ENCODE measurements at regions not wholly inside any gene's neighbourhood (a gene's known extent, or its start where the extent isn't known, plus 50 kb on each side); places are given as distances from the start of the nearest gene placed in this dataset.

GRCh38 chr12:127064207-127064606 lies 1202.8 kb upstream of the TMEM132C start:
- no peak overlapping the region for H3K4me2 ChIP-seq (ENCODE audit: low read length)
- no peaks in the 10 kb centered on the region for H3K79me2 ChIP-seq (ENCODE audit: insufficient read depth, low read length)
- no peaks in the 10 kb centered on the region for H3K27me3 ChIP-seq (ENCODE audit: insufficient read depth, low read length)
- no peak overlapping the region for H2AFZ ChIP-seq (ENCODE audit: low read length)
- H3K4me3 ChIP-seq (ENCODE audit: low read depth, low read length, poor library complexity, severe bottlenecking): no peak overlapping the region
- no peaks in the 10 kb centered on the region for H3F3A ChIP-seq (ENCODE audit: insufficient read depth, low read length)
- H3K9me3 ChIP-seq (ENCODE audit: low read length): no peaks in the 10 kb centered on the region
- H3K27ac ChIP-seq (ENCODE audit: low read depth, low read length, poor library complexity, severe bottlenecking): no peak overlapping the region
- H3K4me1 ChIP-seq (ENCODE audit: insufficient read depth, low read length, severe bottlenecking): no peaks in the 10 kb centered on the region
- H4K20me1 ChIP-seq (ENCODE audit: insufficient read depth, low read length): no peaks in the 10 kb centered on the region
- no peak overlapping the region for H3K9ac ChIP-seq (ENCODE audit: low read length)
- no peak for TF ChIP-seq EZH2 (IDR thresholded peaks at IDR 0.05; ENCODE audit: borderline replicate concordance, low read length)
- TF ChIP-seq CTCF (IDR thresholded peaks at IDR 0.05; ENCODE audit: low read length): no peak
- no peaks in the 10 kb centered on the region for H3K9me2 ChIP-seq (ENCODE audit: low read depth, low read length)
- H3K36me3 ChIP-seq (ENCODE audit: insufficient read depth, low read length): no peaks in the 10 kb centered on the region

GRCh38 chr12:127065595-127065994 lies 1201.4 kb upstream of the TMEM132C start:
- H3K9me2 ChIP-seq (ENCODE audit: low read depth, low read length): no peaks in the 10 kb centered on the region
- no peak overlapping the region for H3K9ac ChIP-seq (ENCODE audit: low read length)
- H3K27ac ChIP-seq (ENCODE audit: low read depth, low read length, poor library complexity, severe bottlenecking): no peak overlapping the region
- TF ChIP-seq CTCF (IDR thresholded peaks at IDR 0.05; ENCODE audit: low read length): no peak
- no peak for TF ChIP-seq EZH2 (IDR thresholded peaks at IDR 0.05; ENCODE audit: borderline replicate concordance, low read length)
- H3K4me3 ChIP-seq (ENCODE audit: low read depth, low read length, poor library complexity, severe bottlenecking): no peak overlapping the region
- H3K36me3 ChIP-seq (ENCODE audit: insufficient read depth, low read length): no peaks in the 10 kb centered on the region
- no peak overlapping the region for H3K4me2 ChIP-seq (ENCODE audit: low read length)
- H4K20me1 ChIP-seq (ENCODE audit: insufficient read depth, low read length): no peaks in the 10 kb centered on the region
- H3K79me2 ChIP-seq (ENCODE audit: insufficient read depth, low read length): no peaks in the 10 kb centered on the region
- no peaks in the 10 kb centered on the region for H3F3A ChIP-seq (ENCODE audit: insufficient read depth, low read length)
- H3K4me1 ChIP-seq (ENCODE audit: insufficient read depth, low read length, severe bottlenecking): no peaks in the 10 kb centered on the region
- no peak overlapping the region for H2AFZ ChIP-seq (ENCODE audit: low read length)
- no peaks in the 10 kb centered on the region for H3K9me3 ChIP-seq (ENCODE audit: low read length)
- no peaks in the 10 kb centered on the region for H3K27me3 ChIP-seq (ENCODE audit: insufficient read depth, low read length)

- no peaks in the 10 kb centered on the region for H3K9me3 ChIP-seq (ENCODE audit: low read length)
- no peak overlapping the region for H3K4me3 ChIP-seq (ENCODE audit: low read depth, low read length, poor library complexity, severe bottlenecking)
- H2AFZ ChIP-seq (ENCODE audit: low read length): no peak overlapping the region
- H3F3A ChIP-seq (ENCODE audit: insufficient read depth, low read length): no peaks in the 10 kb centered on the region
- H3K4me1 ChIP-seq (ENCODE audit: insufficient read depth, low read length, severe bottlenecking): no peaks in the 10 kb centered on the region
- H3K9ac ChIP-seq (ENCODE audit: low read length): no peak overlapping the region
- no peak overlapping the region for H3K27ac ChIP-seq (ENCODE audit: low read depth, low read length, poor library complexity, severe bottlenecking)
- no peaks in the 10 kb centered on the region for H3K36me3 ChIP-seq (ENCODE audit: insufficient read depth, low read length)
- no peak for TF ChIP-seq CTCF (IDR thresholded peaks at IDR 0.05; ENCODE audit: low read length)
- TF ChIP-seq EZH2 (IDR thresholded peaks at IDR 0.05; ENCODE audit: borderline replicate concordance, low read length): no peak
- no peaks in the 10 kb centered on the region for H3K79me2 ChIP-seq (ENCODE audit: insufficient read depth, low read length)
- H3K9me2 ChIP-seq (ENCODE audit: low read depth, low read length): no peaks in the 10 kb centered on the region
- no peaks in the 10 kb centered on the region for H3K27me3 ChIP-seq (ENCODE audit: insufficient read depth, low read length)
- H4K20me1 ChIP-seq (ENCODE audit: insufficient read depth, low read length): no peaks in the 10 kb centered on the region
- no peak overlapping the region for H3K4me2 ChIP-seq (ENCODE audit: low read length)
Measured at GRCh38 chr12:127070515-127071157, 1196.3 kb upstream of the TMEM132C start.
